GM18508 (cell line): ENCODE measurements at regions not wholly inside any gene's neighbourhood (a gene's known extent, or its start where the extent isn't known, plus 50 kb on each side); places are given as distances from the start of the nearest gene placed in this dataset.
"Not testable (repeated sequence)": the region's sequence is repeated elsewhere in the genome, so short reads cannot be mapped to it uniquely, and the experiment has no call there.

ENCODE experiments used
- ATAC-seq: cut with Tn5 transposase; IDR thresholded peaks from one replicate; pipeline ENCODE4 v1.9.1; 2021; ENCODE audit warnings: moderate number of reproducible peaks; ENCODE audit not compliant: insufficient read depth, unreplicated experiment

GRCh38 chr2:196511258-196512168 lies 128.0 kb upstream of the CCDC150 start:
- no peak for ATAC-seq

DNA sequence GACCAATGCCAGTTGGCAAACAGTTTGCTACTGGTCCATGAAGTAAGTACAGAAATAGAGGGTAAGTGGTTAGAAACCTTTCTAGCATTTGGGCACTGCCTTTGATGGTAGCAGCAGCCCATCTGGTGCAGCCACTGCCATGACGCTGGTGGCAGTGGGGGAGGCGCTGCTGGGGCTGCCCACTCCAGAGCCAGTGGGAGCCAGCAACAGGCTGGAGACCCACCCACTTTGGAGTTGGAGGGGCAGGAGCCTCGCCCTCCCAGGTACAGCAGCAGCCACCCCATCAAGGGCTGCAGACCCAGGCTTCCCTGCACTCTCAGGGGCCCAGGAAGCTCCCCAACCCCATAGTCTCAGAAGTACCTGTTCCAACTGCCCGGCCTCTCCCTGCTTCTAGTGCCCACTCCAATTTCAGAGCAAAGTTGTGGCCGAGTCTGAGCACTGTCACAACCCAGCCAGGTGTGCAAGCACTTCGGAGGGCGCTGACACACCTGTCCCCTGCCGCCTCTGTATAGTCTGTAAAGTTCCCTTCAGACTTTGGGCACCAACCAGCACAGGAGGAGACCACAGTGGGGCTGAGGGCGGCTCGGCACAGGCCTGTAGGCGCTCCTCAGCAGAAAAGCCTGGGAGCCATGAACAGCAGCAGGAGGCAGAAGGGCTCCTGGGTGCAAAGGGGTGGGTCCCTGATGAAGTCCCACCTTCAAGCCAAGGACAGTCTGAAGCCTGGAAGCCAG lies 125.6 kb upstream of the CCDC150 start:
- no peak for ATAC-seq

- no peak for ATAC-seq
Measured at GRCh38 chr2:196514641-196515040, 124.9 kb upstream of the CCDC150 start.

DNA sequence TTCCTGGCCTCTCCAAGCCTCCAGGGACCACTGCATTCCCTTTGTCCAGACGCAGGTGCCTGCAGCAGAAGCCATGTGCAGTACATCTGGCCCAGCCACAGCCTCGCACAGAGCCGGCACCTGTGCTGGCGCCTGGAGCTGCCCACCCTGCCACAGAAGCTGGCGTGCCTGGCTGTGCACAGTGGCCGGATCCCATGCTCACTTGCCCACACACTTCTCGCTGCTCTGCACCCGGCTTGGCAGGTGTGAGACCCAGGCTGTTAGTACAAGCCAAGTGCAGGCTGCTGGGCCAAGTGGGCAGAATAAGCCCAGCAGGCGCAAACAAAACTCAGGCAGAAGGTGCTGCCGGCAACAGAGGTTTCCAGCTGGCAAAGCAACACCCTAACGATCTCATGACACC lies 124.5 kb upstream of the CCDC150 start:
- ATAC-seq, result no peak

DNA sequence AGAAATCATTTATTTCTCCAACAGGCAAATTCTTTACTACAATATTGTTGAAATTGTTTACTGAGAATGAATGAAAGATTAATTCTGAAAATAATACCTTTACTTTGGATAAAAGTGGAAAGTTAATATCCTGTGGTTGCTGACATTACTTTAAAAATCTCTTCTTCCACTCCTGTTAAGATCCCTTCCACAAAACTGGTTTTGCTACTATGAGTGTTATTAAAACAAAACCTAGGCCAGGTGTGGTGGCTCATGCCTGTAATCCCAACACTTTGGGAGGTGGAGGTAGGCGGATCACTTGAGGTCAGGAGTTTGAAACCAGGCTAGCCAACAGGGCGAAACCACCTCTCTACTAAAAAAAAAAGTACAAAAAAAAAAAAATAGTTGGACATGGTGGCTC lies 123.9 kb upstream of the CCDC150 start:
- no peak for ATAC-seq

- no peak for ATAC-seq
Measured at GRCh38 chr2:196516564-196516963, 123.0 kb upstream of the CCDC150 start.

GRCh38 chr2:196520605-196521004 lies 118.9 kb upstream of the CCDC150 start:
- no peak for ATAC-seq

DNA sequence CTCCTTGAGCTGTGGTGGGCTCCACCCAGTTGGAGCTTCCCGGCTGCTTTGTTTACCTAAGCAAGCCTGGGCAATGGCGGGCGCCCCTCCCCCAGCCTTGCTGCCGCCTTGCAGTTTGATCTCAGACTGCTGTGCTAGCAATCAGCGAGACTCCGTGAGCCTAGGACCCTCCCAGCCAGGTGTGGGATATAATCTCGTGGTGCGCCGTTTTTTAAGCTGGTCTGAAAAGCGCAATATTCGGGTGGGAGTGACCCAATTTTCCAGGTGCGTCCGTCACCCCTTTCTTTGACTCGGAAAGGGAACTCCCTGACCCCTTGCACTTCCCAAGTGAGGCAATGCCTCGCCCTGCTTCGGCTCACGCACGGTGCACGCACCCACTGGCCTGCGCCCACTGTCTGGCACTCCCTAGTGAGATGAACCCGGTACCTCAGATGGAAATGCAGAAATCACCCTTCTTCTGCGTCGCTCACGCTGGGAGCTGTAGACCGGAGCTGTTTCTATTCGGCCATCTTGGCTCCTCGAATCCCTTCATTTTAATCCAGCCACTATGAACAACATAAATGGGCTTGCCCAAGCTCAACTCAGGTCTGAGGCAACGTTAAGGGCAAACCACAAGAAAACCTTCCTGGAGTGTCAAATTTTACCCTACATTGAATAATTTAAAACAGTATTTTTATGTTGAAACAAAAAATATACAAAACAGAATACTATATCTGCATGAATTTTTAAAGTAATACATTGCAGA lies 112.4 kb upstream of the CCDC150 start:
- not testable (repeated sequence) for ATAC-seq

- no peak for ATAC-seq
Measured at GRCh38 chr2:196528486-196529223, 110.9 kb upstream of the CCDC150 start.

- ATAC-seq, result no peak
Measured at GRCh38 chr2:196530910-196531309, 108.6 kb upstream of the CCDC150 start.

DNA sequence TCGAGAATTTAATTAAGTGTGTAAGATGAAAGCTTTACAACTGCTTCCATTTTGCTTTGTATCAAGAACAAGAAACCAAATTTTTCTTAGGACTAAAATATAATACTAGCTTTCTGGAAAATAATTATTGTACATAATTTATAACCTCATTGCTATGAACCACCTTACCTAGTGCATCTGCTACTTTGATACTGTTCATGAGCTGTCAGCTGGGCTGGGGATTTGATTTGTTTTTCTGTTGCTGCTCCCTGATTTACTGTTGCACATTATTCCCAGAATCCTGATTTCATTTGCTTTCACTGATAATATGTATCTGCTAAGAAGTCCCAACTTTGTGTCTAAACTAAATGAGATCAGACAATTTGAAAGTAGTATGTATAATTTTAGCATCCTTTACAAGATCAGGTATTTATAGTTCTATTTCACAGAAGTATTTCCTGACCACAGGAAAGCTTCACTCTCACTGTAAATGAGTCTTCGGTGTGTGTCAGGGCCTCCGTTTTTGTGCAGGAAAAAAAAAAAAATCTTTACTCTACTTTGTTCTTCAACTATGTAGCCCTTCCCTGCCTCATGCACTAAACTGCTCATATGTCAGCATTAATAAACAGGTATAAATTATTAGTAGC lies 105.6 kb upstream of the CCDC150 start:
- no peak for ATAC-seq

DNA sequence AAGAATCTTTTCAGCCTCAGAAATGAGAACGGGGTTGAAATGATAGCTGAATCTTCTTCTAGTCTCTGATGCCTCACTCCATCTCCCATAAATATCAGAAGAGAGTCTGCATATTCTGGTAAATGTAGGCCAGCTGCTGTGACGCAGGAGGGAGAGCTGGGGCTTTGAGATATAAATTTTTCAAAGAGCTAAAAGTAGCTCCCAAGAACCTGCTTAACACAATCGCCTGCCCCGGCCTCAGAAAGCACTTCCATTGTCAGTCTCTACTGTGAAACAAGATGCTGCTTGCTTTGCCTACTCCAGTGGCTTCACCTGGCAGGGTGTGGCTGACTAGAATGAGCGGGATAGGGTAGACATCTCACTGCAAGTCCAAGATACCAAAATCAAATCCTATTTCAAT lies 105.0 kb upstream of the CCDC150 start:
- ATAC-seq, result no peak

- ATAC-seq, result no peak
Measured at GRCh38 chr2:196535061-196535460, 104.5 kb upstream of the CCDC150 start.

DNA sequence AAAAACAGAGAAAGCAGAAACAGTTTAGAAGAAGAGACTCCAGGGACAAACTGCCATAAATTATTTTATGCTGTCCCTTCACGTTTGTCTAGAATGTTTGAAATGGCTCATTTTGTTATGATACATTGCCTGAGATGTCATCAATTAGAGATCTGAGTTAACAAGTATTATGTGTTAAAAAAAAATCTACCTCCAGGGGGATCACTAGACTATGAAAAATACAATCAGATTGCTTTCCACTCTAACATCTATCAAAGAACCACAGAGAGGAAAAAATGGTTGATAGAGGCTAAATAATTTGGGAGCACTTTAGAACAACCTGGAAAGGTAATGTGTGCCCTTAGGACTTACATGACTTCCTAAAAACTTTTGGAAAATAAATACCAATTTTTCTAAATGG lies 103.8 kb upstream of the CCDC150 start:
- no peak for ATAC-seq

DNA sequence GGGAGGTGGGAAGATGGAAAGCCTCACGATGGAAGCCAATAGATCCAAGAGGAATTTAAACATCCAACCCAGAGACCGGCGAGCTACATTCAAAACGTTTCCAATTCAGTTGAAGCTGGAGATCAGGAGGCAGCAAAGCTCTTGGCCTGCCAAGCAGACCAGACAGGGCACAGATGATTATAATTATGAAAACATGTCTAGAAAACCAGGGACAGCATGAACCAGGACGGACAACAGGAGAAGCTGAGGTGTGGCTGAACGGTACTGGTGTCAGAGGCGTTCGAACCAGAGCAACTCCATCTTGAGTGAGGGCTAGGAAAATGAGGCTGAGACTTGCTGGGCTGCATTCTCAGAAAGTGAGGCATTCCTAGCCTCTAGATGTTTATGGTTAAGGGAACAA lies 102.2 kb upstream of the CCDC150 start:
- no peak for ATAC-seq

DNA sequence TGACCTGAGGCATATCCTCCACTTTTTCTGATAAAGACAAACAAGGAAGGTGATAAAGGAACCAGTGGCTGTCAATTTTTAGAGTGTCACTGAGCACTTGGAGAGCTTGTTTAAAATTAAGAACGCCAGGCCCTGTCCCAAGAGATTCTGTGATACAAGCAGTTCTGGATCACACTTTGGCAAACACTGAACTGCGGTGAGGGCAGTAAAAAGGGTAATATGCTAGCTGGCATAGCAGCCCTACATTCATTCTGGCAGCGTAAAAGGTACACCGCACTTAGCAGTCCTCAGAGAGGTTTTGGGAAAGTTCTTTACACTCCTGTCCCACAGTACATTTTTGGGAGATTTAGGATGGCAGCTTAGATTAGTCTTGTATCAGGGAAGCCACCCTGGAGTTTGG lies 101.3 kb upstream of the CCDC150 start:
- ATAC-seq, result no peak

DNA sequence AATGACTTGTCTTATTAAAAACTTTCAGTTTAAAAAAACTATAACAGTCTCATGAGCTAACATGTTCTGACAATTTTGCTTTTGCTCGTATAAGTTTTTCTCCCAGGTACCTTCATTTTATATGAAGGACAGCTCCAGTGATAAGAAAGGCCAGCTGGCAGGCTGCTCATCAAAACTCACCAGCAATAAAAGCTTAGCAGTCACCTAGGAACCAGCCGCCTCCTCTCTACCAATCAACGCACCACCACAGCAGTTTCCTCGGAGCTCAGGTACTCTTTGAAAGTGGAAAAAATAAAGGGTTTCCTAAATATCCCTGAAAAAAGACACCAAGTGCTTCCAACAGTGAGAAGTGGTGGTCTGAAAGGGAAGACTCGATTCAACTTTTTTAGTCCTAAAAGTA lies 100.9 kb upstream of the CCDC150 start:
- no peak for ATAC-seq

DNA sequence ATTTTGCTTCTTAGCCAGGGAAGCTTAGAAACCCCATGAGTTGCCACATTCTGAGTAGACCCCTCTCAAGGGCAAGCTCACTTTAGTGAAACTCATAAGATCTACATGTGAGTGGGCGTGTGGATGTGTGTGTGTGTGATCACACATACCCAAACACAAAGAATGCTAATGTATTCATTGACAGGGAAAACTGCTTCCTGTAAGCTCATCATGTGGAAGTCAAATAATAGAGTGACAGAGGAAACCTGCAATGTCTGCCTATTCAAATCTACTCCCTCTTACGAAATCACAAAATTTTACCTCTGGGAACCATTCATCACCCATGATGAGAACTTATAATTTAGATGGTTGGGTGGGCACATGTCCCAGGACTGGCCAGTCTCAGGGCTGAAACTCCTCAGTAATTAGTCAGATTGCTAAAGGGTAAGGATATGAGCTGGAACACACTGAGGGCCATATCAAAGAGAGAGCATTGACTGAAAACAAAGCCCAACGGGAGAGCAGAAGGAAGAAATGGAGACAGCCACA lies 94.5 kb upstream of the CCDC150 start:
- no peak for ATAC-seq

DNA sequence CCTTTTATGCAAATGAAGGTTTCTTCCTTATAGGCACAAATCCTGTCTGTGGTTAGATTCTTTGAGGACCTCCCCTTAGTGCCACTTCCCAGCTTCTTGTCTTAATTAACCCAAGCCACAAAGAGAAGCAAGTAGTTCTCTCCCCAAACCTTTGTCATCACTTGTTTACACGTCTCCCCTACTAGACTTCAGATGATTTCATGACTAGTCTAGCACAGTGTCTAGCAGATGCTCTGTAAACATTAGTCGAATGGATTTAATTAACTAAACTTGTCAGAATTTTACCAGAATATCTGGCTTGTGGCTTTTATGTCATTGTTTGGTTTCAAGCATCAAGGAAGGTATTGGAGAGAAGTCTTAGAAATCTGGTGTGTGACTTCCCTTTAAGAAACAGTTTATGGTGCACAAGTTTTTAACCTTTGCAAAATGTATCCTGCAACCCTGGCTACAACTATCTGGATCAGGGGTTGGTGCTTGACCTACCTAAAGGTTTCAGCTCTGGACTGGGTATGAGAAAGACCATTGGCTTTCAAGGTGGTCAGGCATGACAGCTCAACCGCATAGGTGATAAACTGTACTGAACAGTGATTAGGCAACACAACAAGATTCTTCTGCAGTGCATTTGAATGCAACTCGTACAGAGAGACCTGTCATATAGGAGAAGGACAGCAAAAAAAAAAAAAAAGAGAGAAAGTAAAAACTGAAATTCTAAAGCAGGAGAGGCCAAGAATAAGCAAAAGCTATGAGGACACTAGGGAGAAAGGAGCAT lies 93.2 kb upstream of the CCDC150 start:
- no peak for ATAC-seq
